Mucosa of stomach (tissue), 1 donor: ENCODE measurements at regions not wholly inside any gene's neighbourhood (a gene's known extent, or its start where the extent isn't known, plus 50 kb on each side); places are given as distances from the start of the nearest gene placed in this dataset.

Experiments used
- H3K27me3 ChIP-seq: one replicate; pipeline ENCODE4 v1.7.0; 2013; ENCODE audit warnings: mild to moderate bottlenecking, low read length; ENCODE audit not compliant: control insufficient read depth, insufficient read depth
- H3K36me3 ChIP-seq: one replicate; pipeline ENCODE4 v1.7.0; 2013; ENCODE audit warnings: low read length; ENCODE audit not compliant: control insufficient read depth, insufficient read depth
- H3K4me1 ChIP-seq: one replicate; pipeline ENCODE4 v1.7.0; 2013; ENCODE audit warnings: mild to moderate bottlenecking, low read length; ENCODE audit not compliant: control insufficient read depth, insufficient read depth
- H3K4me3 ChIP-seq: one replicate; pipeline ENCODE4 v1.7.0; 2013; ENCODE audit warnings: low read length
- H3K9ac ChIP-seq: one replicate; pipeline ENCODE4 v1.7.0; 2013; ENCODE audit warnings: mild to moderate bottlenecking, low read length, moderate library complexity
- H3K9me3 ChIP-seq: one replicate; pipeline ENCODE4 v1.7.0; 2013; ENCODE audit warnings: mild to moderate bottlenecking, low read length, moderate library complexity; ENCODE audit not compliant: control insufficient read depth
- donor health status: Pancreatic carcinoma.

DNA sequence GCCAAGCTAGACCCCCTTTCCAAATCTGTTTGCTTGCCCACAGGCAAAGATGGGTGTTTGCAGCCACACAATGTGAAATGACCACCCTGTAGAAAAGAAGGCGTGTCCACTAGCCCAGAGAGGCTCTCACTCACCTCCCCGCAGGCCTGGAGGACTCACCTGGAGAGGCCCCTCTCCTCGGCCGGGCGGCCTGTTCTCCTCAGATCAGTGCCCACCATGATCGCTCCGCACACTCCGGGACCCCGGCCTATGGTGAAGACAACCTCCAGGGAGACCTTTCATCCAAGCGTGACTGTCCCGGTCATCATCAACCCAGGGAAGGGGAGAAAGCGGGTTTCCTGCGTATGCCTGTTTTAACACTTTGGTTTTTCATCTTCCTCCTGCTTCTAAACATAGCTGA lies 328.7 kb upstream of the SALL3 start:
- no peak overlapping the region for H3K4me3 ChIP-seq

DNA sequence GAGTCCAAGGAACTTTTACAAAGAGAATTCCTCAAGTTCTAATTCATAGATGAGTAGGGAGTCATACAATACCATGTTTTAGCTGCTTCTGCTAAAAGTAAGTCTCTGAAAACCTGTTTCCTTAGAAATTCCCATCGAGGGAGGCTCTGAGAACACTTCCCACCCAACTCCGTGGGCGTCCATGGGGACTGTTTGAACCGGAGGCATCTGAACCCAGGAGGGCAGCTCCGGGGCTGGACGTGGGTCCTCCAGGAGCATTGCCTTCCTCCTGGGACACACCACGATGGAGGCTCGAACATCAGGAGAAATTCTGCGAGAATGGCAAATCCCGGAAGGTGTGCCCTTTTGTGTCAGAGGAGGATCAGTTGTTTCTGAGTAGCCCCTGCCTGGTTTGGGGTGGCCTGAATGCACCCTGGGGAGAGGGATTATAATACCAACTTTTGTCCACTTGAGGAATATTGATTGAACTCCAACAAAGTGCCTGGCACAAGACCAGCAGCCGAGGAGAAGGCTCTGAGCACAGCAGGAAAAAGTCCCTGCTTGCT lies 327.5 kb upstream of the SALL3 start:
- Histone ChIP-seq H3K4me1 (no peaks in the 10 kb centered on the region), H3K27me3 (no peaks in the 10 kb centered on the region), H3K4me3 (no peak overlapping the region), H3K9ac (no peak overlapping the region), H3K9me3 (no peaks in the 10 kb centered on the region), H3K36me3 (no peaks in the 10 kb centered on the region)

More for the DNA sequence above, 328.7 kb upstream of the SALL3 start:
- Histone ChIP-seq H3K36me3 (no peaks in the 10 kb centered on the region), H3K27me3 (no peaks in the 10 kb centered on the region), H3K9me3 (no peaks in the 10 kb centered on the region), H3K9ac (no peak overlapping the region), H3K4me1 (no peaks in the 10 kb centered on the region)

DNA sequence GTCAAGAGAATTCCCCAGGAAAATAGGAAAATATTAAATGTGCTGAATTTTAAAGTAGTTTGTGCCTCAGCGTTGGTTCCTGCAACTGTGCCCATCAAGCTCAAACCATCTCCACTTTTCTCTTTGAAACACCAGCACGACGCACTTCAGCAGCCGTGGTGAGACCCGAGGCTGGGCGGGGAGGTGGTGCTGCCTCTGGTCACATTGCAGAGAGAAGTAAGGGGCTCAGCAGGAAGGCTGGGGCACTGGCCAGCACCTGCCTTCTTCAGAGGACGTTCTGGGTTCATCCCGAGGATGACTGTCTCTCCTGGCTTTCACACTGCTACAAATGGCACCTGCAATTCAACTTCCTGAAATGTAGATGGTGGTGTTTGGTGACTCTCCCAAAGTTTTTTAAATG lies 323.7 kb upstream of the SALL3 start:
- Histone ChIP-seq H3K4me3 (no peak overlapping the region), H3K9me3 (no peaks in the 10 kb centered on the region), H3K9ac (no peak overlapping the region), H3K27me3 (peaks cover 3% of the 10 kb centered on the region), H3K36me3 (no peaks in the 10 kb centered on the region), H3K4me1 (no peaks in the 10 kb centered on the region)

DNA sequence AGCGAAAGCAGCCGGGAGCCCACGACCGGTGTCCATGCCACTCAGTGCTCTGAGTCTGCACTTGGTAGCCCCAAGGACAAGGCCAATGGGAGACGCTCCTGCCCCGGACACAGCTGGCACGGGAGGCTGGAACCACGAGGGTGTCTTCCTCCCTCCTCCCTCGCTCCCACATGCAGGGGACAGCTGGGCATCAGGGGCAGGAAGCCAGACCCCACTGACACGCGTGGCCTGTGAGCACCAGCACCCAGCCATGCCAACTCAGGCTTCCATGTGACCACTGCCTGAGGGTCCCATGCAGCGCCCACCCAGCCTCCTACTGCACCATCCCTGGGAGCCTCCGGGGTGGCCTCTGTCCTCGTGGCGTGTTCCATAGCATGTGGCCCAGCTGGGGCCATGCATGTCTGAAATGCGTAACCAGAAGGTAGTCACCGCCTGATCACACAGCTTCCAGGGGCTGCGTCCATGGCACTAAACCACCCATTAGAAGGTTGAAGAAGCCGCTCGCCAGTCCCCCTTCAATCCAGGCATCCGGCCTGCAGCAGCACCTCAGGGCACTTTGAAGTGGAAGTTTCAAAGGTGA lies 323.2 kb upstream of the SALL3 start:
- Histone ChIP-seq H3K36me3 (no peaks in the 10 kb centered on the region), H3K4me3 (no peak overlapping the region), H3K4me1 (no peaks in the 10 kb centered on the region), H3K9me3 (no peaks in the 10 kb centered on the region), H3K9ac (no peak overlapping the region), H3K27me3 (peaks cover 3% of the 10 kb centered on the region)

DNA sequence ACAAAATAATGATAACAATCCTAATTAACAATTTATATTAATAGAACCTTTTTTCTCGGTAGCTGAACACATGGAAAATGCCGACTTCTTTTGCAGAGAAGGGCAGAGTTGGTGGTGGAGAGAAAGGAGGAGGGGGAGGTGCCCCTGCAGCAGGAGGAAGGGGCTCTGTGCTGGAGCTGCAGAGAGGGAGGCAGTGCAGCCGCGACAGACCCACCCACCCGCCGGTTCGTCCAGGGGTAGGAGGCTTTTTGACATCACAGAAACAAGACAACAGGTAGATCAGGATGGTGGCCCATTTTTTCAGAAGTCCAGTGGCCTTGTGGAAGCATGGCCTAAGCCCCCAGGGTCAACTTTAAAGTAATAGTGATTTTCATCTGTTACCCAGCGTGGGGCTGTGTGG lies 321.1 kb upstream of the SALL3 start:
- no peak overlapping the region for H3K4me3 ChIP-seq
- no peaks in the 10 kb centered on the region for H3K4me1 ChIP-seq
- H3K9me3 ChIP-seq, result no peaks in the 10 kb centered on the region
- peaks cover 3% of the 10 kb centered on the region for H3K27me3 ChIP-seq
- H3K36me3 ChIP-seq, result no peaks in the 10 kb centered on the region
- H3K9ac ChIP-seq, result no peak overlapping the region

DNA sequence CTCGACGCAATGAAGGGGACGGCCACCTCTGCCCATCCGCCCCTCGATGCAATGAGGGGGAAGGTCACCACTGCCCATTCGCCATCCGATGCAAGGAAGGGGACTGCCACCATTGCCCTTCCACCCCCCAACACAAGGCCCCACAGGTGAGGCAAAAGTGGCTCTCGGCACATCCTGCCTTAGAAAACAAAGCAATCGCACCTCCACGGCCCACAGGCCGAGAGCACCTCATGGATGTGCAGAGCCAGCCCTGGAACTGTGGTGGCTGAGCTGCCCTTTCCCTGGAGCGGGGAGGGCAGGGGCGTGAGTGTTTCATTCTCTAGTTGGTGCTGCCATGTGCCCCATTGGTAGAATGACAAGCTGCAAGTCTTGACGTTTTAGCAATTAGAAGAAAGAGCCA lies 320.6 kb upstream of the SALL3 start:
- Histone ChIP-seq H3K4me3 (no peak overlapping the region), H3K4me1 (no peaks in the 10 kb centered on the region), H3K36me3 (no peaks in the 10 kb centered on the region), H3K9me3 (no peaks in the 10 kb centered on the region), H3K9ac (no peak overlapping the region), H3K27me3 (peaks cover 3% of the 10 kb centered on the region)

DNA sequence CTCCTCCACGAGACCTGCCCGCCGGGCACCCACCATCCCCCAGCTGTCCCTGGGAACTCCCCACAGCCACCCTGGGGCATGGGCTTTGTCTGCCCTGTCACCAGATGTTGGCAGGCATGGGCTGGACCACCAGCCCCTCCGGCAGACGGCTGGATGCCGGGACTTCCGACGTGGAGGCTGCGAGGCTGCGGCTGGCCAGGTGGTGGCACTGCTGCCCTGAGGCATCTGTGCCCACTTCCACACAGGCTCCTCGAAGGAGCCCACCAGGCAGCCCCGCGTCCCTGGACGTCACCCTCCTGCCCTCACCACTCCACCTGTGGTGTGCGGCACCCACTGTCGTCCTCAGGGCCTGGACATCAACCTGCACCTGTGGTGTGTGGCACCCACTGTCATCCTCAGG lies 319.9 kb upstream of the SALL3 start:
- H3K9ac ChIP-seq, result no peak overlapping the region
- H3K4me1 ChIP-seq, result no peaks in the 10 kb centered on the region
- H3K9me3 ChIP-seq, result no peaks in the 10 kb centered on the region
- H3K4me3 ChIP-seq, result no peak overlapping the region
- no peaks in the 10 kb centered on the region for H3K36me3 ChIP-seq
- H3K27me3 ChIP-seq, result peaks cover 3% of the 10 kb centered on the region

DNA sequence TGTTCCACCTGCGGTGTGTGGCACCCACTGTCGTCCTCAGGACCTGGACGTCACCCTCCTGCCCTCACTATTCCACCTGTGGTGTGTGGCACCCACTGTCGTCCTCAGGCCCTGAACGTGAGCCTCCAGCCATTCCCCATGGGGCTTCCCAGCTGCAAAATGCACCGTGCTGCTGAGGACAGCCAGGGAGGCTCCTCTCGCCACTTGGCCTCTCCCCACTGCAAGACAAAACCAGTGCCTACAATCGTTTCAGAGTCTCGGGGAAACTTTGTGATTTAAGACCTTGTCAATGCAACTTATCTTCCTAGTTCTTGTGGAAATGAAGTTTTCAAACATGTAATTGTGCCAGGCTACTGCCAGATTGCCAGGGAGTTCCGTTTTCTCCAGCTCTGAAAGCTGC lies 319.3 kb upstream of the SALL3 start:
- H3K9ac ChIP-seq, result no peak overlapping the region
- H3K4me1 ChIP-seq, result no peaks in the 10 kb centered on the region
- no peak overlapping the region for H3K4me3 ChIP-seq
- peaks cover 3% of the 10 kb centered on the region for H3K27me3 ChIP-seq
- no peaks in the 10 kb centered on the region for H3K9me3 ChIP-seq
- no peaks in the 10 kb centered on the region for H3K36me3 ChIP-seq

DNA sequence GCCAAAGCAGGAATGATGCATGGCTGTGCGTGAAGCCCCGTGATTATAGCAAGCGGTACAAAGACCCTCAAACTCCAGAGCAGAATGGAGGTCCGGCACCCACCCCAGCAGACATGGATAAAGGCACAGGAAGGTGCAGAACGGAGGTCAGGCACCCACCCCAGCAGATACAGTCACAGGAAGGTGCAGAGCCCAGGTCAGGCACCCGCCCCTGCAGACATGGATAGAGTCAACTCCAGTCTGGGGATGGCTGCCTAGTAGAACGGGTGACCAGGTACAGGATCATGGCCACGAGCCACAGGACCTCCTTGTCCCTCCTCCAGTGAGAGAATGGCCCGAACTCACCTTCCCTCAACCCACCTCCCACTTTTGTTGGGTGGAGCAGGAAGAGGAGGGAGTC lies 318.3 kb upstream of the SALL3 start:
- peaks cover 3% of the 10 kb centered on the region for H3K27me3 ChIP-seq
- no peak overlapping the region for H3K9ac ChIP-seq
- no peak overlapping the region for H3K4me3 ChIP-seq
- no peaks in the 10 kb centered on the region for H3K36me3 ChIP-seq
- H3K9me3 ChIP-seq, result no peaks in the 10 kb centered on the region
- no peaks in the 10 kb centered on the region for H3K4me1 ChIP-seq

DNA sequence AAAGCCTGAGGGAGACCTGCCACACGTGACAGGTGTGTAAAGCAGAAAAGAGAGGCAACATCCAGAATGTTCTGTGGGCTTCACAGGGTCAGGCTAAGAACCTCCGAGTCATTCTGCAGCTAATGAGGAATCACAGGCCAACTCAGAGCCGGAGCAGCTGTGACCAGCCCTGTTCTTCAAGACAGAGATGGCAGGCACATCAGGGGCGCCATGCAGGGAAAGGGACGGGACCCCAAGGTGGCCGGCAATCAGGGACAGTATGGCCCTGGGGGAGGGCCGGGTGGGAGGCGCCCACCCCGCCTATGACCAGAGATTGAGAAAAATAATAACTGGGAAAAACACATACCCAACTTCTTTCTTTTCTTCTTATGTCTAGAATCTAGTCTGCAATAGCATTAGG lies 316.7 kb upstream of the SALL3 start:
- no peak overlapping the region for H3K4me3 ChIP-seq
- no peaks in the 10 kb centered on the region for H3K36me3 ChIP-seq
- H3K9me3 ChIP-seq, result no peaks in the 10 kb centered on the region
- H3K27me3 ChIP-seq, result peaks cover 3% of the 10 kb centered on the region
- H3K9ac ChIP-seq, result no peak overlapping the region
- no peaks in the 10 kb centered on the region for H3K4me1 ChIP-seq

DNA sequence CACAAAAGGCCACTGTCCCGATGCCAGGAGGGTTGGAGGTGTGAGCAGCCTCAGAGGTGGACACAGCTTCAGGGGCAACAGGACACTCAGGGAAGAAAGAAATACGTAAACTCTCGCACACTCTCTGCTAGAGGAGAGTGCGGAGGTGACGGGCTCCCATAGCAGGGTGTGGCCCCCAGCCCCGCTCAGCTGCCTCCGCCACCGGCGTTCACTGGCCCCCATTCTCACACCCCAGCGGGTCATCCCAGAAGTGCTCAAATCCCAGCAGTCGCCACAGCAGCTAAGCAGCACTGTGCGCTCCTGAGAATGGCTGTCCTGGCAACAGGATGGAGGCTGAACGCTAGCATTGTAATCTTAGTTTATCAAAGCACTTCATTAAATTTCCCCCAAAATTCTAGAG lies 315.6 kb upstream of the SALL3 start:
- Histone ChIP-seq H3K4me3 (no peak overlapping the region), H3K36me3 (no peaks in the 10 kb centered on the region), H3K4me1 (no peaks in the 10 kb centered on the region), H3K9ac (no peak overlapping the region), H3K27me3 (peaks cover 3% of the 10 kb centered on the region), H3K9me3 (no peaks in the 10 kb centered on the region)

DNA sequence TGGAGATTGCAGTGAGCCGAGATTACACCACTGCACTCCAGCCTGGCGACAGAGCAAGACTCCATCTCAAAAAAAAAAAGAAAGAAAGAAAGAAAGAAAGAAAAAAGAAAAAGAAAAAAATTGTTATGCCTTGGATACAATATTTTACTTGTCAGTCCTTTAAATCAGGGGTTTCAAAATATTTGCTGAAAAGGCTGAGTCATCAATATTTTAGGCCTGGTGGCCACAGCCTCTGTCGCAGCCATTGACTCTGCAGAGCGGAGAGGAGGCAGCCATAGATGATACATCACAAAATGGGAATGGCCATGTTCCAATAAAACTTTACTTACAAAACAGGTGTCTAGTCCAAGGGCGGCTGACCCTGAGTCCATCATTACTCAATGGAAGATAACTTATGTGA lies 314.8 kb upstream of the SALL3 start:
- Histone ChIP-seq H3K9ac (no peak overlapping the region), H3K4me1 (no peaks in the 10 kb centered on the region), H3K36me3 (no peaks in the 10 kb centered on the region), H3K9me3 (no peaks in the 10 kb centered on the region), H3K27me3 (no peaks in the 10 kb centered on the region), H3K4me3 (no peak overlapping the region)

DNA sequence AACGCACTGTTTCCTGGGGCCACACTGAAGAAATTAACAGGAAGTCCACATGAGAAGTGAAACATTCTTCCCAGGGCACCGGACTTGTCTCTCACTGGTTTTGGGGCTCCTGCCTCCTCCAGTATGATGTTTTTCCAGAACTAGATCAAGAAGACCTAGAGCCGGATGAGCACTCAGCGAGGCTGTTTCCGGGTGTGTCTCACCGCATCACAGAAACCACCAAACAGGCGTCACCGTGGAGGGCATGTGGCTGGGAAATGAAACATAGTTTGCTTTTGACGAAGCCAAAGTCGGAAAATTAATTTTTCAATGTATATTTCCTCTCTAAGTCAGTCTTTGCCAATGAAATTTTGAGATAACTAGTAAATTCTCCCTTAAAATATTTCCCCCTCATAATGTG lies 314.0 kb upstream of the SALL3 start:
- Histone ChIP-seq H3K4me1 (no peaks in the 10 kb centered on the region), H3K4me3 (no peak overlapping the region), H3K36me3 (no peaks in the 10 kb centered on the region), H3K27me3 (no peaks in the 10 kb centered on the region), H3K9me3 (no peaks in the 10 kb centered on the region), H3K9ac (no peak overlapping the region)
